IMR-90 (cell line): ENCODE measurements at regions not wholly inside any gene's neighbourhood (a gene's known extent, or its start where the extent isn't known, plus 50 kb on each side); places are given as distances from the start of the nearest gene placed in this dataset.

Source experiments
- ATAC-seq: fragments of 200-7000 bp; cut with Tn5 transposase; 2 replicates; pipeline ENCODE4 v1.9.1; 2020; ENCODE audit warnings: low read depth, mild to moderate bottlenecking, moderate library complexity
- BruUV-seq: library from RNA; stranded (reverse); fragments of 400-500 nt; replicated peaks from 2 replicates; lab custom pipeline; 2021; lab: Mats Ljungman, UMichigan
- CTCF ChIA-PET: fragments of 300-600 bp; formaldehyde crosslinking; extraction: SDS; loops from one replicate; lab custom pipeline; 2021; ENCODE audit warnings: antibody characterized with exemption; lab: Yijun Ruan, JAX
- POLR2A ChIA-PET: fragments of 300-600 bp; sonication (Branson Sonifier 250); formaldehyde crosslinking; loops from one replicate; lab custom pipeline; 2022; ENCODE audit warnings: antibody characterized with exemption; ENCODE audit not compliant: unreplicated experiment; lab: Charles Lee
- DNase-seq: peaks from one replicate; pipeline ENCODE4 v3.0.0; 2013
- H2AFZ ChIP-seq: replicated peaks from 2 replicates; pipeline ENCODE3; 2013; ENCODE audit warnings: low read length, mild to moderate bottlenecking; ENCODE audit not compliant: poor library complexity
- H2AK5ac ChIP-seq: 2 replicates; pipeline ENCODE4 v1.6.1; 2013; ENCODE audit warnings: low read depth, low read length, inconsistent platforms
- H2AK9ac ChIP-seq: replicated peaks from 2 replicates; pipeline ENCODE3; 2013; ENCODE audit warnings: mild to moderate bottlenecking, low read depth, low read length, moderate library complexity; ENCODE audit not compliant: poor library complexity
- H2BK120ac ChIP-seq: 2 replicates; pipeline ENCODE4 v1.6.1; 2013; ENCODE audit warnings: low read depth, low read length, inconsistent platforms
- H2BK15ac ChIP-seq: 3 replicates; pipeline ENCODE4 v1.6.1; 2013; ENCODE audit warnings: low read depth, low read length, inconsistent platforms
- H2BK20ac ChIP-seq: 2 replicates; pipeline ENCODE4 v1.6.1; 2013; ENCODE audit warnings: low read depth, mild to moderate bottlenecking, inconsistent platforms, low read length, moderate library complexity
- H2BK5ac ChIP-seq: 2 replicates; pipeline ENCODE4 v1.6.1; 2013; ENCODE audit warnings: mild to moderate bottlenecking, low read depth, low read length, inconsistent platforms; ENCODE audit not compliant: poor library complexity, severe bottlenecking
- H3K14ac ChIP-seq: replicated peaks from 2 replicates; pipeline ENCODE4 v1.6.1; 2013; ENCODE audit warnings: low read depth, low read length, inconsistent platforms
- H3K18ac ChIP-seq: 2 replicates; pipeline ENCODE4 v1.6.1; 2013; ENCODE audit warnings: low read depth, low read length, control low read depth
- H3K23ac ChIP-seq: 2 replicates; pipeline ENCODE4 v1.6.1; 2013; ENCODE audit warnings: low read depth, low read length, inconsistent platforms
- H3K27ac ChIP-seq: 2 replicates; pipeline ENCODE4 v1.5.1; 2013; ENCODE audit warnings: mild to moderate bottlenecking, control low read depth, low read length; ENCODE audit not compliant: insufficient read depth
- H3K27me3 ChIP-seq: 2 replicates; pipeline ENCODE4 v1.6.1; 2013; ENCODE audit warnings: low read length; ENCODE audit not compliant: control insufficient read depth, insufficient read depth
- H3K36me3 ChIP-seq: 2 replicates; pipeline ENCODE4 v1.6.1; 2013; ENCODE audit warnings: low read length, mixed read lengths; ENCODE audit not compliant: control insufficient read depth, insufficient read depth
- H3K4ac ChIP-seq: 2 replicates; pipeline ENCODE4 v1.6.1; 2013; ENCODE audit warnings: low read depth, low read length, inconsistent platforms
- H3K4me1 ChIP-seq: 2 replicates; pipeline ENCODE4 v1.6.1; 2013; ENCODE audit warnings: low read length, mixed read lengths; ENCODE audit not compliant: control insufficient read depth, insufficient read depth
- H3K4me2 ChIP-seq: 2 replicates; pipeline ENCODE4 v1.6.1; 2013; ENCODE audit warnings: low read depth, mild to moderate bottlenecking, control low read depth, low read length, moderate library complexity
- H3K4me3 ChIP-seq: 2 replicates; pipeline ENCODE4 v1.5.1; 2013; ENCODE audit warnings: low read depth, mild to moderate bottlenecking, control low read depth, low read length, moderate library complexity; ENCODE audit not compliant: insufficient read depth
- H3K56ac ChIP-seq: 2 replicates; pipeline ENCODE4 v1.6.1; 2013; ENCODE audit warnings: low read length, inconsistent platforms; ENCODE audit not compliant: insufficient read depth; ENCODE audit errors: extremely low read depth
- H3K79me1 ChIP-seq, 2 experiments: 2 replicates each; pipeline ENCODE4 v1.6.1; 2013; ENCODE audit warnings: low read length in 2 of 2, inconsistent platforms in 1 of 2, low read depth in 1 of 2
- H3K9ac ChIP-seq: 2 replicates; pipeline ENCODE4 v1.6.1; 2013; ENCODE audit warnings: low read depth, low read length, control low read depth
- H3K9me1 ChIP-seq: 2 replicates; pipeline ENCODE4 v1.6.1; 2013; ENCODE audit warnings: low read length, inconsistent platforms; ENCODE audit not compliant: insufficient read depth
- H3K9me3 ChIP-seq: 2 replicates; pipeline ENCODE4 v1.6.1; 2013; ENCODE audit warnings: low read length; ENCODE audit not compliant: control insufficient read depth, insufficient read depth
- H4K20me1 ChIP-seq: 2 replicates; pipeline ENCODE4 v1.6.1; 2013; ENCODE audit warnings: low read length, inconsistent platforms; ENCODE audit not compliant: insufficient read depth
- H4K5ac ChIP-seq: 2 replicates; pipeline ENCODE4 v1.6.1; 2013; ENCODE audit warnings: mild to moderate bottlenecking, low read depth, low read length, control low read depth
- H4K8ac ChIP-seq, 2 experiments: 2 replicates each; pipeline ENCODE4 v1.6.1; 2013; ENCODE audit warnings: low read depth in 2 of 2, low read length in 2 of 2, control low read depth in 1 of 2, inconsistent platforms in 1 of 2
- H4K91ac ChIP-seq: 2 replicates; pipeline ENCODE4 v1.6.1; 2013; ENCODE audit warnings: low read depth, low read length, inconsistent platforms; ENCODE audit not compliant: insufficient read depth
- ELK1 ChIP-seq: fragments of 150-350 bp; IDR thresholded peaks from 2 replicates; pipeline ENCODE4 v1.6.1; 2016; ENCODE audit warnings: low read depth, mild to moderate bottlenecking, low read length, moderate library complexity, borderline replicate concordance
- FOS ChIP-seq: fragments of 150-350 bp; IDR thresholded peaks from 2 replicates; pipeline ENCODE4 v1.6.1; 2016; ENCODE audit warnings: low read depth, low read length
- MXI1 ChIP-seq: IDR thresholded peaks from 2 replicates; pipeline ENCODE4 v1.6.1; 2012; ENCODE audit warnings: low read depth, mild to moderate bottlenecking, low read length, moderate library complexity, borderline replicate concordance
- POLR2A ChIP-seq: IDR thresholded peaks from 2 replicates; pipeline ENCODE4 v1.6.1; 2012; ENCODE audit warnings: mild to moderate bottlenecking, low read depth, low read length
- WGBS, 2 experiments: methylation state at CpG; one replicate each; pipeline versions ENCODE4 v1.1.5 to v1.1.7; 2013; ENCODE audit warnings: missing lambda C conversion rate in 2 of 2; ENCODE audit not compliant: insufficient read length in 1 of 2; ENCODE audit errors: extremely low coverage in 2 of 2; 5-methylcytosine and 5-hydroxymethylcytosine counted together
- dilution Hi-C: fragments of 300-500 bp; cut with HindIII; formaldehyde crosslinking; loops from one replicate; pipeline ENCODE4 v1.14.3; 2018; ENCODE audit warnings: low sequenced_read_pairs; ENCODE audit not compliant: unreplicated experiment
- in situ Hi-C: fragments of 300-500 bp; cut with MboI; formaldehyde crosslinking; loops from 3 replicates; pipeline ENCODE4 v1.14.3; 2019; ENCODE audit warnings: low sequenced_read_pairs, inconsistent platforms, mixed read lengths
- intact Hi-C: fragments of 100-400 bp; cut with micrococcal nuclease; formaldehyde crosslinking; loops from 2 replicates; pipeline ENCODE4 v1.10.0; 2022
- TF ChIP-seq, protein P1 (sequence below): fragments of 150-350 bp; IDR thresholded peaks from 2 replicates; pipeline ENCODE4 v1.6.1; 2017; ENCODE audit warnings: mild to moderate bottlenecking, antibody characterized with exemption, low read length, low read depth

DNA sequence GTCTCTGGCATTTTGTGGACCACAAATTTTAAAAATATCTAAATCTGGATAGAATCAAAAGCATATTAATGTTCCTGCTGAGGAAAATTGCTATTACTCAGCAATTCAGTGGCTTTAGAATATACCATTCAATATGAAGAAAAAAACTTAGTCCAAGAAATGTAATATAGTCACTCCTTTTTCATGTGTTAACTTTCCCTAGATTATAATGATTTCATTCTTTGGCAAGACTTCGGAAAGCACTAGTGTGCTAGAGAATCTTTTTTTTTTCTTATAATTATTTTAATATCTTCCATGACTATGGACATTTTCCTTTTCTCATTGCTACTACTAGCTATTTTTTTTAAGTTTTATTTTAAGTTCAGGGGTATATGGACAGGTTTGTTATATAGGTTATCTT, 102.4 kb upstream of the FAM174A start:
- Histone ChIP-seq H3K56ac (no peak overlapping the region), H2BK120ac (no peak overlapping the region), H4K5ac (no peak overlapping the region), H3K79me1 (no peaks in the 10 kb centered on the region), H4K20me1 (no peaks in the 10 kb centered on the region), H3K9me3 (no peaks in the 10 kb centered on the region), H3K9me1 (no peaks in the 10 kb centered on the region), H2BK5ac (no peak overlapping the region), H3K27ac (no peak overlapping the region), H3K4me3 (no peak overlapping the region), H3K36me3 (no peaks in the 10 kb centered on the region), H4K8ac (no peak overlapping the region), H3K4ac (no peak overlapping the region), H2BK20ac (no peak overlapping the region), H2BK15ac (no peak overlapping the region), H2AFZ (no peak overlapping the region), H2AK9ac (no peak overlapping the region), H3K18ac (no peak overlapping the region), H3K27me3 (no peaks in the 10 kb centered on the region), H3K4me2 (no peak overlapping the region), H4K91ac (no peak overlapping the region), H2AK5ac (no peak overlapping the region), H3K9ac (no peak overlapping the region), H3K14ac (no peak overlapping the region), H3K4me1 (no peaks in the 10 kb centered on the region), H3K23ac (no peak overlapping the region)
- POLR2A ChIA-PET, result no interaction called here
- BruUV-seq, result no TSS peak
- CTCF ChIA-PET, result no interaction called here
- TF ChIP-seq ELK1 (no peak), FOS (no peak), MXI1 (no peak), POLR2A (no peak)
- TF ChIP-seq, protein P1, sequence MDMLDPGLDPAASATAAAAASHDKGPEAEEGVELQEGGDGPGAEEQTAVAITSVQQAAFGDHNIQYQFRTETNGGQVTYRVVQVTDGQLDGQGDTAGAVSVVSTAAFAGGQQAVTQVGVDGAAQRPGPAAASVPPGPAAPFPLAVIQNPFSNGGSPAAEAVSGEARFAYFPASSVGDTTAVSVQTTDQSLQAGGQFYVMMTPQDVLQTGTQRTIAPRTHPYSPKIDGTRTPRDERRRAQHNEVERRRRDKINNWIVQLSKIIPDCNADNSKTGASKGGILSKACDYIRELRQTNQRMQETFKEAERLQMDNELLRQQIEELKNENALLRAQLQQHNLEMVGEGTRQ, result no peak
- no CpG with 5 or more reads among the region's 1 CpG for WGBS, 2 experiments
- in situ Hi-C loops (loop anchor here (25.0 kb wide), 1 partner anchor 955 kb away; no protein-coding TSS in a partner anchor), dilution Hi-C loops (no loop called here), intact Hi-C loops (loop anchor here (5.0 kb wide), 1 partner anchor 1545 kb away; no protein-coding TSS in a partner anchor)
- DNase-seq (no peak), ATAC-seq (no peak)
